Mesendoderm (in vitro differentiated cells): ENCODE measurements at regions not wholly inside any gene's neighbourhood (a gene's known extent, or its start where the extent isn't known, plus 50 kb on each side); places are given as distances from the start of the nearest gene placed in this dataset.

Experiments
- DNase-seq: peaks from one replicate; pipeline ENCODE4 v3.0.0; 2013
- H2AK5ac ChIP-seq: 2 replicates; pipeline ENCODE4 v1.6.1; 2013; ENCODE audit warnings: low read length, inconsistent platforms
- H2BK120ac ChIP-seq: 2 replicates; pipeline ENCODE4 v1.6.1; 2013; ENCODE audit warnings: low read depth, mild to moderate bottlenecking, low read length, moderate library complexity, mixed read lengths
- H2BK15ac ChIP-seq: replicated peaks from 2 replicates; pipeline ENCODE4 v1.6.1; 2013; ENCODE audit warnings: low read depth, mild to moderate bottlenecking, moderate library complexity
- H2BK5ac ChIP-seq: 2 replicates; pipeline ENCODE4 v1.6.1; 2013; ENCODE audit warnings: low read length, inconsistent platforms
- H3K18ac ChIP-seq: 2 replicates; pipeline ENCODE4 v1.6.1; 2013; ENCODE audit warnings: mild to moderate bottlenecking, low read length, mixed read lengths
- H3K23ac ChIP-seq: one replicate; pipeline ENCODE4 v1.6.1; 2013; ENCODE audit warnings: low read length
- H3K27ac ChIP-seq: 2 replicates; pipeline ENCODE4 v1.5.1; 2013; ENCODE audit warnings: low read depth, mild to moderate bottlenecking, inconsistent platforms, low read length, moderate library complexity
- H3K27me3 ChIP-seq: 2 replicates; pipeline ENCODE4 v1.6.1; 2013; ENCODE audit warnings: low read length, control low read depth, mild to moderate bottlenecking, inconsistent platforms; ENCODE audit not compliant: insufficient read depth, poor library complexity
- H3K36me3 ChIP-seq: 2 replicates; pipeline ENCODE4 v1.6.1; 2013; ENCODE audit warnings: low read length, inconsistent platforms; ENCODE audit not compliant: control insufficient read depth, insufficient read depth
- H3K4ac ChIP-seq: one replicate; pipeline ENCODE4 v1.6.1; 2013; ENCODE audit warnings: low read depth, mild to moderate bottlenecking, low read length, moderate library complexity
- H3K4me1 ChIP-seq: 2 replicates; pipeline ENCODE4 v1.6.1; 2013; ENCODE audit warnings: low read depth, low read length, inconsistent platforms; ENCODE audit not compliant: control insufficient read depth
- H3K4me2 ChIP-seq: 2 replicates; pipeline ENCODE4 v1.6.1; 2013; ENCODE audit warnings: low read length
- H3K4me3 ChIP-seq: 2 replicates; pipeline ENCODE4 v1.5.1; 2013; ENCODE audit warnings: mild to moderate bottlenecking, low read length
- H3K56ac ChIP-seq: one replicate; pipeline ENCODE4 v1.6.1; 2013; ENCODE audit warnings: low read length
- H3K79me1 ChIP-seq: 2 replicates; pipeline ENCODE4 v1.6.1; 2013; ENCODE audit warnings: low read length, inconsistent platforms
- H3K79me2 ChIP-seq: 2 replicates; pipeline ENCODE4 v1.6.1; 2013; ENCODE audit warnings: mild to moderate bottlenecking, low read length; ENCODE audit not compliant: control insufficient read depth, insufficient read depth
- H3K9ac ChIP-seq: 2 replicates; pipeline ENCODE4 v1.6.1; 2013; ENCODE audit warnings: low read length, inconsistent platforms
- H4K5ac ChIP-seq: one replicate; pipeline ENCODE4 v1.6.1; 2013; ENCODE audit warnings: low read length
- H4K8ac ChIP-seq: one replicate; pipeline ENCODE4 v1.6.1; 2013; ENCODE audit warnings: low read depth, mild to moderate bottlenecking, control low read depth, low read length, moderate library complexity
- WGBS: extraction: QIAGEN DNeasy Blood & Tissue Kit; methylation state at CpG from one replicate; pipeline ENCODE4 v1.1.7; 2013; ENCODE audit warnings: low lambda C conversion rate, missing lambda C conversion rate; ENCODE audit not compliant: insufficient coverage; ENCODE audit errors: extremely low coverage; 5-methylcytosine and 5-hydroxymethylcytosine counted together

DNA sequence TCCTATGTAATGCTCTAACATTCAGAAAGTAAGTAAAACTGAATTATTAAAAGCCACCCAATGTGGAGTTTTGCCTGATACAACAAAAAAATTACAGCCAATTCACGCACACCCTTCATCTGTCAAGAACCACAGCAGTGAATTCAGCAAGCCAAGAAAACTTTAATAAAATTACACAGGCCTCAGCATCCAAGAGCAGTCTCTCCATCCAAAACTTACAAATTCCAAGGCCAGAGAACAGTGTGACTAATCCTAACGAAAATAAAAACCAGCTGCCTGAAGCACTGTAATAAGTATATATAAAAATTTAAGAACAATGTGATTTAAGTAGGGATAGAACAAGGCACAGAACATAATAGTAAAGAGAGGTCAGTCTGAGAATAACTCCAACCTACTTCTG lies 54.2 kb downstream of the SIX6 start:
- Histone ChIP-seq H3K56ac (no peak overlapping the region), H3K27me3 (no peaks in the 10 kb centered on the region), H2BK120ac (no peak overlapping the region), H3K36me3 (no peaks in the 10 kb centered on the region), H3K4me1 (no peaks in the 10 kb centered on the region), H3K4me3 (no peak overlapping the region), H3K79me2 (no peaks in the 10 kb centered on the region), H4K5ac (no peak overlapping the region), H4K8ac (no peak overlapping the region), H3K23ac (no peak overlapping the region), H3K79me1 (no peaks in the 10 kb centered on the region), H3K4ac (no peak overlapping the region), H2BK15ac (no peak overlapping the region), H2BK5ac (no peak overlapping the region), H2AK5ac (no peak overlapping the region), H3K4me2 (no peak overlapping the region), H3K27ac (no peak overlapping the region), H3K9ac (no peak overlapping the region), H3K18ac (no peak overlapping the region)
- WGBS, result no CpG with 5 or more reads among the region's 2 CpGs
- DNase-seq, result no peak

GRCh38 chr14:60565211-60565610 lies 56.3 kb downstream of the SIX6 start:
- no peak overlapping the region for H4K8ac ChIP-seq
- no peaks in the 10 kb centered on the region for H3K4me1 ChIP-seq
- no peak overlapping the region for H3K56ac ChIP-seq
- no peaks in the 10 kb centered on the region for H3K79me1 ChIP-seq
- H3K4me2 ChIP-seq, result no peak overlapping the region
- no peaks in the 10 kb centered on the region for H3K79me2 ChIP-seq
- H2BK5ac ChIP-seq, result no peak overlapping the region
- no peaks in the 10 kb centered on the region for H3K36me3 ChIP-seq
- DNase-seq, result no peak
- no peak overlapping the region for H3K23ac ChIP-seq
- H3K4me3 ChIP-seq, result no peak overlapping the region
- no peak overlapping the region for H3K18ac ChIP-seq
- no peaks in the 10 kb centered on the region for H3K27me3 ChIP-seq
- no peak overlapping the region for H2BK15ac ChIP-seq
- no peak overlapping the region for H3K27ac ChIP-seq
- no peak overlapping the region for H3K9ac ChIP-seq
- H4K5ac ChIP-seq, result no peak overlapping the region
- H2BK120ac ChIP-seq, result no peak overlapping the region
- H2AK5ac ChIP-seq, result no peak overlapping the region
- H3K4ac ChIP-seq, result no peak overlapping the region
- WGBS, result no CpG with 5 or more reads among the region's 6 CpGs

GRCh38 chr14:60566101-60566500 lies 57.2 kb downstream of the SIX6 start:
- WGBS, result no CpG with 5 or more reads among the region's 5 CpGs
- Histone ChIP-seq H3K18ac (no peak overlapping the region), H3K23ac (no peak overlapping the region), H3K4ac (no peak overlapping the region), H2AK5ac (no peak overlapping the region), H2BK5ac (no peak overlapping the region), H3K56ac (no peak overlapping the region), H3K9ac (no peak overlapping the region), H4K8ac (no peak overlapping the region), H3K27ac (no peak overlapping the region), H3K4me3 (no peak overlapping the region), H2BK120ac (no peak overlapping the region), H3K4me1 (no peaks in the 10 kb centered on the region), H3K79me1 (no peaks in the 10 kb centered on the region), H3K4me2 (no peak overlapping the region), H4K5ac (no peak overlapping the region), H2BK15ac (no peak overlapping the region), H3K36me3 (no peaks in the 10 kb centered on the region), H3K79me2 (no peaks in the 10 kb centered on the region), H3K27me3 (no peaks in the 10 kb centered on the region)
- no peak for DNase-seq

DNA sequence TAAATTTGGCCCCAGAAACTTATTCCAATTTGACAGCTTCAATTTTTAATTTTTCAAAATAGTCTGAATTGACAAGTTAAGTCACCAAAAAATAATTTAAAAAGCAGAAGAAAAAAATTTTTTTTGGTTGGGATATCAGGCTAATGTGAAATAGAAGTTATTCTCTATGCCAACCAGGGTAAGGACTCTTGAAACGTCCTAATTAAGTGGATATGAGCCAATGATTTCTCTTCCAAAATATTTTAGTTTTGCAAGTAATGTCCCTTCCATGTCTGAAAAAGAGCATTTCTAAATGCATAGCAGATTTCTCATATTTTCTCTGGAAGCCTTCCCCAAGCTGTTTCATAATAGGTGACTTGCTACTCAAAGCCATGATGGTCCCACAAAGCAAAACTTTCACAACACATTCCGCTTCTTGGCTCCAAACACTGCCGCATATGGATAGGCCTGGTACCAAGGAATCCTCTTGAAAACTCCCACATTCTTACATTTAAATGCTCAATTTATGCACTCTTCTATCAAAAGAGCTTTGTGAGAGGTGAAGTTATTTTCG lies 65.1 kb downstream of the SIX6 start:
- no peak for DNase-seq
- no peak overlapping the region for H3K4me2 ChIP-seq

DNA sequence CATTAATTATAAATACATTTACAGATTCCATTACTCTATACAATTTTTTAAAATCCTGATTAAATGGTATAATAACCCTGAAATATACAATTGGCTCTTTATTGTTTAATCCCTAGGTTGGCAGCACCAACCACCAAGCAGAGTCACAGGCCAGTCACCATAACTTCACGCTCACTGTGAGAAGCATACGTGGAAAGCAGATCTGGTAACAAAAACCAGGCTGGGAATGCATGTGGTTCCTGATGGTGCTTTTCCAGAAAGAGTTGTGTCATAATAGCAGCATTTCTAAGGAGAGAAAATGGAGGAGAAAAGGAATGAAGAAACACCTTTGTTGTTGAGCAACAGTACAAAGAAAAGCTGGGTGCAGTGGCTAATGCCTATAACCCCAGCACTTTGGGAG lies 66.1 kb downstream of the SIX6 start:
- H4K8ac ChIP-seq, result no peak overlapping the region
- no peaks in the 10 kb centered on the region for H3K79me2 ChIP-seq
- no peak overlapping the region for H3K27ac ChIP-seq
- H2BK5ac ChIP-seq, result no peak overlapping the region
- H3K56ac ChIP-seq, result no peak overlapping the region
- no peak for DNase-seq
- H3K4me1 ChIP-seq, result no peaks in the 10 kb centered on the region
- H3K9ac ChIP-seq, result no peak overlapping the region
- H4K5ac ChIP-seq, result no peak overlapping the region
- no peak overlapping the region for H2BK120ac ChIP-seq
- H3K23ac ChIP-seq, result no peak overlapping the region
- H3K4ac ChIP-seq, result no peak overlapping the region
- no peak overlapping the region for H2AK5ac ChIP-seq
- no peaks in the 10 kb centered on the region for H3K27me3 ChIP-seq
- H2BK15ac ChIP-seq, result no peak overlapping the region
- no peak overlapping the region for H3K4me3 ChIP-seq
- no peak overlapping the region for H3K18ac ChIP-seq
- no peak overlapping the region for H3K4me2 ChIP-seq
- H3K79me1 ChIP-seq, result no peaks in the 10 kb centered on the region
- WGBS, result no CpG with 5 or more reads among the region's 2 CpGs
- no peaks in the 10 kb centered on the region for H3K36me3 ChIP-seq

More for the DNA sequence above, 65.1 kb downstream of the SIX6 start:
- Histone ChIP-seq H3K18ac (no peak overlapping the region), H3K23ac (no peak overlapping the region), H3K27ac (no peak overlapping the region), H2BK5ac (no peak overlapping the region), H4K5ac (no peak overlapping the region), H3K9ac (no peak overlapping the region), H3K4me1 (no peaks in the 10 kb centered on the region), H3K79me2 (no peaks in the 10 kb centered on the region), H3K79me1 (no peaks in the 10 kb centered on the region), H3K56ac (no peak overlapping the region), H3K4me3 (no peak overlapping the region), H3K4ac (no peak overlapping the region), H2BK15ac (no peak overlapping the region), H3K36me3 (no peaks in the 10 kb centered on the region), H4K8ac (no peak overlapping the region), H3K27me3 (no peaks in the 10 kb centered on the region), H2AK5ac (no peak overlapping the region), H2BK120ac (no peak overlapping the region)
- WGBS, result no CpG with 5 or more reads among the region's 4 CpGs

DNA sequence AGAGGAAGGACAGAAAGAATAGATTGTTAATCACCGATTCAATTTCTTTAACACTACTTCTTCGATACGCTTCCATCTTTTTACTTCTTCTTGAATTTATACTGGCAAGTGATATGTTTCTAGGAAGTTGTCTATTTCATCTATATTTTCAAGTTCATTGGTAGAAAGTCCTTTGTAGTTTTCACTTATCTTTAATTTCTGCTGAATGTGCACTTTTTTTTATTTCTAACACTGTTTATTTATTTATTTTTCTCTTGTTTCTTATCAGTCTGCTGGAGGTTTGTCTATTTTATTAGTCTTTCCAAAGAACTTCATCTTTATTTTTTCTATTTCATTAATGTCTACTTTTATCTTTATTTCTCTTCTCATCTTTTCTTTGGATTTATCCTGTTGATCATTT lies 63.6 kb downstream of the SIX1 start:
- no peak overlapping the region for H4K5ac ChIP-seq
- WGBS, result no CpG with 5 or more reads among the region's 3 CpGs

More for the DNA sequence above, 63.6 kb downstream of the SIX1 start:
- H2BK5ac ChIP-seq, result no peak overlapping the region
- no peak overlapping the region for H2AK5ac ChIP-seq
- no peak overlapping the region for H4K8ac ChIP-seq
- H2BK120ac ChIP-seq, result no peak overlapping the region
- no peak overlapping the region for H3K4me3 ChIP-seq
- no peak for DNase-seq
- no peak overlapping the region for H3K27ac ChIP-seq
- H3K36me3 ChIP-seq, result no peaks in the 10 kb centered on the region
- H2BK15ac ChIP-seq, result no peak overlapping the region
- no peaks in the 10 kb centered on the region for H3K79me1 ChIP-seq
- no peak overlapping the region for H3K4ac ChIP-seq
- H3K18ac ChIP-seq, result no peak overlapping the region
- no peak overlapping the region for H3K23ac ChIP-seq
- no peak overlapping the region for H3K56ac ChIP-seq
- H3K27me3 ChIP-seq, result no peaks in the 10 kb centered on the region
- H3K4me1 ChIP-seq, result no peaks in the 10 kb centered on the region
- no peaks in the 10 kb centered on the region for H3K79me2 ChIP-seq
- H3K4me2 ChIP-seq, result no peak overlapping the region
- no peak overlapping the region for H3K9ac ChIP-seq
